Umbilical cord (tissue), 1 donor: ENCODE measurements at regions not wholly inside any gene's neighbourhood (a gene's known extent, or its start where the extent isn't known, plus 50 kb on each side); places are given as distances from the start of the nearest gene placed in this dataset.

Experiments
- DNase-seq: peaks from one replicate; pipeline ENCODE4 v3.0.0-alpha.2; 2015; ENCODE audit warnings: low spot score

GRCh38 chr2:160916300-160916699, 243.9 kb upstream of the TANK start:
- DNase-seq: no peak

- no peak for DNase-seq
Observed at GRCh38 chr2:160917850-160918249, 242.4 kb upstream of the TANK start.

- no peak for DNase-seq
Observed at GRCh38 chr2:160918258-160918657, 242.0 kb upstream of the TANK start.

GRCh38 chr2:160918906-160919503, 241.2 kb upstream of the TANK start:
- no peak for DNase-seq

GRCh38 chr2:160920061-160920460, 240.2 kb upstream of the TANK start:
- DNase-seq: no peak

GRCh38 chr2:160920791-160921303, 239.4 kb upstream of the TANK start:
- peak; percentile 90 for DNase-seq

GRCh38 chr2:160921386-160921964, 238.8 kb upstream of the TANK start:
- DNase-seq: no peak

- no peak for DNase-seq
Observed at GRCh38 chr2:160924936-160925353, 235.3 kb upstream of the TANK start.

GRCh38 chr2:160925956-160926355, 234.3 kb upstream of the TANK start:
- DNase-seq: no peak

- DNase-seq: no peak
Observed at GRCh38 chr2:160927324-160927723, 232.9 kb upstream of the TANK start.

GRCh38 chr2:160928854-160929301, 231.3 kb upstream of the TANK start:
- DNase-seq: no peak

- DNase-seq: no peak
Observed at GRCh38 chr2:160931531-160931930, 228.7 kb upstream of the TANK start.

GRCh38 chr2:160932960-160933359, 227.3 kb upstream of the TANK start:
- DNase-seq: no peak

- no peak for DNase-seq
Observed at GRCh38 chr2:160934263-160934662, 226.0 kb upstream of the TANK start.

- no peak for DNase-seq
Observed at GRCh38 chr2:160934991-160935390, 225.2 kb upstream of the TANK start.

- DNase-seq: peak; percentile 42
Observed at GRCh38 chr2:160936044-160936806, 224.0 kb upstream of the TANK start.

GRCh38 chr2:160940271-160940670, 220.0 kb upstream of the TANK start:
- no peak for DNase-seq

GRCh38 chr2:160940699-160941098, 219.5 kb upstream of the TANK start:
- no peak for DNase-seq

GRCh38 chr2:160941290-160941846, 218.9 kb upstream of the TANK start:
- DNase-seq: no peak

GRCh38 chr2:160942476-160943142, 217.6 kb upstream of the TANK start:
- no peak for DNase-seq

GRCh38 chr2:160943414-160943813, 216.8 kb upstream of the TANK start:
- DNase-seq: no peak
